Fibroblast of lung (primary cell): ENCODE measurements at regions not wholly inside any gene's neighbourhood (a gene's known extent, or its start where the extent isn't known, plus 50 kb on each side); places are given as distances from the start of the nearest gene placed in this dataset.

Experiments
- EZH2 ChIP-seq: IDR thresholded peaks from 2 replicates; pipeline ENCODE4 v1.5.1; 2012; ENCODE audit warnings: low read length, control low read depth, mild to moderate bottlenecking; ENCODE audit errors: missing control alignments
- TF ChIP-seq, protein P1 (sequence below), 2 donors: IDR thresholded peaks in 1 of 2; conservative IDR thresholded peaks in 1 of 2; 1 replicate in 1 of 2; 2 replicates in 1 of 2; pipeline ENCODE4 v1.5.1; 2011 to 2012; ENCODE audit warnings: low read length in 2 of 2, control low read depth in 1 of 2, inconsistent platforms in 1 of 2, low read depth in 1 of 2, mild to moderate bottlenecking in 1 of 2

- TF ChIP-seq, protein P1, sequence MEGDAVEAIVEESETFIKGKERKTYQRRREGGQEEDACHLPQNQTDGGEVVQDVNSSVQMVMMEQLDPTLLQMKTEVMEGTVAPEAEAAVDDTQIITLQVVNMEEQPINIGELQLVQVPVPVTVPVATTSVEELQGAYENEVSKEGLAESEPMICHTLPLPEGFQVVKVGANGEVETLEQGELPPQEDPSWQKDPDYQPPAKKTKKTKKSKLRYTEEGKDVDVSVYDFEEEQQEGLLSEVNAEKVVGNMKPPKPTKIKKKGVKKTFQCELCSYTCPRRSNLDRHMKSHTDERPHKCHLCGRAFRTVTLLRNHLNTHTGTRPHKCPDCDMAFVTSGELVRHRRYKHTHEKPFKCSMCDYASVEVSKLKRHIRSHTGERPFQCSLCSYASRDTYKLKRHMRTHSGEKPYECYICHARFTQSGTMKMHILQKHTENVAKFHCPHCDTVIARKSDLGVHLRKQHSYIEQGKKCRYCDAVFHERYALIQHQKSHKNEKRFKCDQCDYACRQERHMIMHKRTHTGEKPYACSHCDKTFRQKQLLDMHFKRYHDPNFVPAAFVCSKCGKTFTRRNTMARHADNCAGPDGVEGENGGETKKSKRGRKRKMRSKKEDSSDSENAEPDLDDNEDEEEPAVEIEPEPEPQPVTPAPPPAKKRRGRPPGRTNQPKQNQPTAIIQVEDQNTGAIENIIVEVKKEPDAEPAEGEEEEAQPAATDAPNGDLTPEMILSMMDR (conservative IDR thresholded peaks at IDR 0.05 in 1 of 2, IDR thresholded peaks at IDR 0.05 in 1 of 2; ENCODE audit: low read depth in 1 of 2, low read length in 2 of 2): no peak
- no peak for TF ChIP-seq EZH2
Measured at GRCh38 chrX:45860450-45860849, 659.8 kb upstream of the DIPK2B start.
